Fibroblast of lung (primary cell): ENCODE measurements at regions not wholly inside any gene's neighbourhood (a gene's known extent, or its start where the extent isn't known, plus 50 kb on each side); places are given as distances from the start of the nearest gene placed in this dataset.

Source experiments
- DNase-seq, 2 donors: peaks; one replicate each; pipeline versions ENCODE4 v3.0.0 to v3.0.0-alpha.2; 2010; ENCODE audit warnings: low read depth in 2 of 2
- H2AFZ ChIP-seq: 2 replicates; pipeline ENCODE4 v1.5.1; 2012; ENCODE audit warnings: low read length, control low read depth, inconsistent platforms
- H3K27ac ChIP-seq: 2 replicates; pipeline ENCODE4 v1.5.1; 2011; ENCODE audit warnings: low read length, control low read depth; ENCODE audit not compliant: insufficient read depth
- H3K27me3 ChIP-seq: 2 replicates; pipeline ENCODE4 v1.5.1; 2011; ENCODE audit warnings: mild to moderate bottlenecking, low read length; ENCODE audit not compliant: control insufficient read depth, insufficient read depth
- H3K36me3 ChIP-seq: 2 replicates; pipeline ENCODE4 v1.5.1; 2011; ENCODE audit warnings: low read length; ENCODE audit not compliant: control insufficient read depth, insufficient read depth
- H3K4me1 ChIP-seq: 2 replicates; pipeline ENCODE4 v1.5.1; 2011; ENCODE audit warnings: low read length; ENCODE audit not compliant: control insufficient read depth, insufficient read depth; ENCODE audit errors: extremely low read depth
- H3K4me2 ChIP-seq: 2 replicates; pipeline ENCODE4 v1.5.1; 2011; ENCODE audit warnings: low read length, control low read depth; ENCODE audit not compliant: insufficient read depth; ENCODE audit errors: extremely low read depth
- H3K4me3 ChIP-seq, 4 experiments: fragments of 200-600 bp in 1 of 4; sonication (generic) in 1 of 4; replicated peaks in 1 of 4; 2 replicates each; pipeline ENCODE4 v1.5.1; 2011 to 2016; ENCODE audit warnings: low read length in 4 of 4, low read depth in 3 of 4, mild to moderate bottlenecking in 3 of 4, control low read depth in 2 of 4, inconsistent platforms in 1 of 4, mixed read lengths in 1 of 4; ENCODE audit not compliant: insufficient read depth in 1 of 4; ENCODE audit errors: control extremely low read depth in 1 of 4
- H3K79me2 ChIP-seq: 2 replicates; pipeline ENCODE4 v1.5.1; 2012; ENCODE audit warnings: mild to moderate bottlenecking, low read length, inconsistent platforms; ENCODE audit not compliant: control insufficient read depth, insufficient read depth
- H3K9ac ChIP-seq: 2 replicates; pipeline ENCODE4 v1.5.1; 2011; ENCODE audit warnings: mild to moderate bottlenecking, low read length, control low read depth; ENCODE audit not compliant: insufficient read depth
- H3K9me3 ChIP-seq: 2 replicates; pipeline ENCODE4 v1.5.1; 2012; ENCODE audit warnings: low read depth, low read length; ENCODE audit not compliant: control insufficient read depth, insufficient read depth
- H4K20me1 ChIP-seq: 2 replicates; pipeline ENCODE4 v1.5.1; 2011; ENCODE audit warnings: low read length; ENCODE audit not compliant: control insufficient read depth, insufficient read depth; ENCODE audit errors: extremely low read depth
- CTCF ChIP-seq, 2 donors: IDR thresholded peaks in 1 of 2; conservative IDR thresholded peaks in 1 of 2; 1 replicate in 1 of 2; 2 replicates in 1 of 2; pipeline ENCODE4 v1.5.1; 2011 to 2012; ENCODE audit warnings: low read length in 2 of 2, control low read depth in 1 of 2, inconsistent platforms in 1 of 2, low read depth in 1 of 2, mild to moderate bottlenecking in 1 of 2
- EZH2 ChIP-seq: IDR thresholded peaks from 2 replicates; pipeline ENCODE4 v1.5.1; 2012; ENCODE audit warnings: low read length, control low read depth, mild to moderate bottlenecking; ENCODE audit errors: missing control alignments

GRCh38 chr6:18741741-18742140, 354.6 kb downstream of the RNF144B start:
- H2AFZ ChIP-seq: no peak overlapping the region
- no peak overlapping the region for H3K27ac ChIP-seq
- no peak for DNase-seq
- H3K9me3 ChIP-seq: no peaks in the 10 kb centered on the region
- H3K36me3 ChIP-seq: no peaks in the 10 kb centered on the region
- no peak overlapping the region for H3K4me2 ChIP-seq
- no peaks in the 10 kb centered on the region for H4K20me1 ChIP-seq
- H3K4me3 ChIP-seq: no peak overlapping the region
- H3K9ac ChIP-seq: no peak overlapping the region
- H3K79me2 ChIP-seq: no peaks in the 10 kb centered on the region
- no peaks in the 10 kb centered on the region for H3K4me1 ChIP-seq
- no peaks in the 10 kb centered on the region for H3K27me3 ChIP-seq
- TF ChIP-seq EZH2 (no peak), CTCF (conservative IDR thresholded peaks at IDR 0.05 in 1 of 2, IDR thresholded peaks at IDR 0.05 in 1 of 2; ENCODE audit: low read depth in 1 of 2, low read length in 2 of 2) (no peak)

GRCh38 chr6:18742406-18742805, 355.3 kb downstream of the RNF144B start:
- Histone ChIP-seq H3K79me2 (no peaks in the 10 kb centered on the region), H3K4me2 (no peak overlapping the region), H3K4me1 (no peaks in the 10 kb centered on the region), H3K9ac (no peak overlapping the region), H3K27me3 (no peaks in the 10 kb centered on the region), H3K9me3 (no peaks in the 10 kb centered on the region), H2AFZ (no peak overlapping the region), H3K27ac (no peak overlapping the region), H3K4me3 (no peak overlapping the region), H3K36me3 (no peaks in the 10 kb centered on the region), H4K20me1 (no peaks in the 10 kb centered on the region)
- TF ChIP-seq EZH2: no peak
- no peak for TF ChIP-seq CTCF (conservative IDR thresholded peaks at IDR 0.05 in 1 of 2, IDR thresholded peaks at IDR 0.05 in 1 of 2; ENCODE audit: low read depth in 1 of 2, low read length in 2 of 2)
- peak; percentile 40 to 60 for DNase-seq

GRCh38 chr6:18746727-18747126, 359.6 kb downstream of the RNF144B start:
- Histone ChIP-seq H3K9me3 (no peaks in the 10 kb centered on the region), H3K4me2 (no peak overlapping the region), H3K36me3 (no peaks in the 10 kb centered on the region), H2AFZ (no peak overlapping the region), H3K4me3 (no peak overlapping the region), H3K27me3 (no peaks in the 10 kb centered on the region), H3K27ac (no peak overlapping the region), H3K79me2 (no peaks in the 10 kb centered on the region), H4K20me1 (no peaks in the 10 kb centered on the region), H3K9ac (no peak overlapping the region), H3K4me1 (no peaks in the 10 kb centered on the region)
- TF ChIP-seq CTCF (conservative IDR thresholded peaks at IDR 0.05 in 1 of 2, IDR thresholded peaks at IDR 0.05 in 1 of 2; ENCODE audit: low read depth in 1 of 2, low read length in 2 of 2) (no peak), EZH2 (no peak)
- DNase-seq: no peak
